H9 (cell line): ENCODE measurements at regions not wholly inside any gene's neighbourhood (a gene's known extent, or its start where the extent isn't known, plus 50 kb on each side); places are given as distances from the start of the nearest gene placed in this dataset.

Experiments used
- DNase-seq: peaks from one replicate; pipeline ENCODE4 v3.0.0-alpha.2; 2017
- H2AFZ ChIP-seq: one replicate; pipeline ENCODE4 v1.6.1; 2013; ENCODE audit warnings: mild to moderate bottlenecking, low read length, control low read depth, moderate library complexity
- H2AK5ac ChIP-seq: 2 replicates; pipeline ENCODE4 v1.6.1; 2013; ENCODE audit warnings: low read length, control low read depth, mixed read lengths; ENCODE audit not compliant: insufficient read length
- H2BK120ac ChIP-seq: one replicate; pipeline ENCODE4 v1.6.1; 2013; ENCODE audit warnings: low read depth, mild to moderate bottlenecking, low read length, control low read depth, inconsistent platforms; ENCODE audit not compliant: poor library complexity, severe bottlenecking
- H2BK12ac ChIP-seq: 2 replicates; pipeline ENCODE4 v1.6.1; 2013; ENCODE audit warnings: low read length, control low read depth, mixed read lengths, low read depth; ENCODE audit not compliant: insufficient read length
- H2BK15ac ChIP-seq: 2 replicates; pipeline ENCODE4 v1.6.1; 2013; ENCODE audit warnings: low read depth, low read length, control low read depth
- H2BK20ac ChIP-seq: one replicate; pipeline ENCODE4 v1.6.1; 2013; ENCODE audit warnings: low read depth, mild to moderate bottlenecking, low read length, control low read depth, inconsistent platforms; ENCODE audit not compliant: poor library complexity, severe bottlenecking
- H2BK5ac ChIP-seq: 2 replicates; pipeline ENCODE4 v1.6.1; 2013; ENCODE audit warnings: low read length, control low read depth, mixed read lengths; ENCODE audit not compliant: insufficient read length
- H3K14ac ChIP-seq: 2 replicates; pipeline ENCODE4 v1.6.1; 2013; ENCODE audit warnings: low read length, control low read depth; ENCODE audit not compliant: insufficient read depth
- H3K18ac ChIP-seq: 2 replicates; pipeline ENCODE4 v1.6.1; 2013; ENCODE audit warnings: low read depth, mild to moderate bottlenecking, mixed read lengths, low read length, control low read depth; ENCODE audit not compliant: insufficient read length
- H3K23ac ChIP-seq: 2 replicates; pipeline ENCODE4 v1.6.1; 2013; ENCODE audit warnings: low read length, control low read depth, mixed read lengths, low read depth; ENCODE audit not compliant: insufficient read length
- H3K23me2 ChIP-seq: 2 replicates; pipeline ENCODE4 v1.6.1; 2013; ENCODE audit warnings: low read depth, mild to moderate bottlenecking, mixed read lengths, low read length, control low read depth; ENCODE audit not compliant: insufficient read length, poor library complexity, severe bottlenecking
- H3K27ac ChIP-seq: 2 replicates; pipeline ENCODE4 v1.5.1; 2013; ENCODE audit warnings: low read length, control low read depth, mixed read lengths, low read depth; ENCODE audit not compliant: insufficient read length
- H3K27me3 ChIP-seq: 2 replicates; pipeline ENCODE4 v1.6.1; 2013; ENCODE audit warnings: low read length, control low read depth, inconsistent platforms; ENCODE audit not compliant: insufficient read depth
- H3K4ac ChIP-seq: 2 replicates; pipeline ENCODE4 v1.6.1; 2013; ENCODE audit warnings: low read depth, mild to moderate bottlenecking, control low read depth, inconsistent platforms, low read length, moderate library complexity
- H3K4me1 ChIP-seq: 2 replicates; pipeline ENCODE4 v1.6.1; 2013; ENCODE audit warnings: low read length, control low read depth, inconsistent platforms; ENCODE audit not compliant: insufficient read depth
- H3K4me2 ChIP-seq: 2 replicates; pipeline ENCODE4 v1.6.1; 2013; ENCODE audit warnings: low read length, control low read depth, mixed read lengths; ENCODE audit not compliant: insufficient read length, insufficient read depth
- H3K56ac ChIP-seq: 2 replicates; pipeline ENCODE4 v1.6.1; 2013; ENCODE audit warnings: low read depth, mild to moderate bottlenecking, mixed read lengths, low read length, control low read depth; ENCODE audit not compliant: insufficient read length
- H3K79me1 ChIP-seq: 2 replicates; pipeline ENCODE4 v1.6.1; 2013; ENCODE audit warnings: low read depth, mild to moderate bottlenecking, moderate library complexity, low read length, control low read depth, inconsistent platforms; ENCODE audit not compliant: insufficient read depth, poor library complexity, severe bottlenecking
- H3K79me2 ChIP-seq: 2 replicates; pipeline ENCODE4 v1.6.1; 2013; ENCODE audit warnings: low read length, control low read depth, inconsistent platforms; ENCODE audit not compliant: insufficient read depth
- H3K9ac ChIP-seq: 2 replicates; pipeline ENCODE4 v1.6.1; 2013; ENCODE audit warnings: low read length, control low read depth, mixed read lengths; ENCODE audit not compliant: insufficient read length; ENCODE audit errors: extremely low read depth
- H3K9me3 ChIP-seq: one replicate; pipeline ENCODE4 v1.6.1; 2013; ENCODE audit warnings: low read depth, low read length, inconsistent platforms; ENCODE audit not compliant: control insufficient read depth
- H3T11ph ChIP-seq: one replicate; pipeline ENCODE4 v1.6.1; 2013; ENCODE audit warnings: mild to moderate bottlenecking, low read length, control low read depth, inconsistent platforms
- H4K20me1 ChIP-seq: one replicate; pipeline ENCODE4 v1.6.1; 2013; ENCODE audit not compliant: control insufficient read depth, insufficient read length, insufficient read depth
- H4K5ac ChIP-seq: 2 replicates; pipeline ENCODE4 v1.6.1; 2013; ENCODE audit warnings: low read depth, mild to moderate bottlenecking, mixed read lengths, low read length, control low read depth; ENCODE audit not compliant: insufficient read length
- H4K8ac ChIP-seq: replicated peaks from 2 replicates; pipeline ENCODE4 v1.6.1; 2013; ENCODE audit warnings: low read length, control low read depth, mixed read lengths, low read depth; ENCODE audit not compliant: insufficient read length
- H4K91ac ChIP-seq: 2 replicates; pipeline ENCODE4 v1.6.1; 2013; ENCODE audit warnings: low read depth, mild to moderate bottlenecking, moderate library complexity, mixed read lengths, low read length, control low read depth; ENCODE audit not compliant: insufficient read length
- H3K27ac Mint-ChIP-seq, 3 experiments: 2 replicates in 2 of 3; 3 replicates in 1 of 3; pipeline ENCODE4 v1.8.0; 2020 to 2021; ENCODE audit warnings: mixed read lengths in 3 of 3, mild to moderate bottlenecking in 1 of 3, moderate library complexity in 1 of 3
- H3K27me3 Mint-ChIP-seq: 2 replicates; pipeline ENCODE4 v1.8.0; 2021; ENCODE audit warnings: low read depth, mild to moderate bottlenecking, moderate library complexity, mixed read lengths
- H3K36me3 Mint-ChIP-seq, 3 experiments: 2 replicates in 2 of 3; 3 replicates in 1 of 3; pipeline ENCODE4 v1.8.0; 2020 to 2021; ENCODE audit warnings: low read depth in 3 of 3, mixed read lengths in 3 of 3; ENCODE audit not compliant: insufficient read depth in 1 of 3
- H3K4me1 Mint-ChIP-seq, 2 experiments: 2 replicates each; pipeline ENCODE4 v1.8.0; 2020; ENCODE audit warnings: mixed read lengths in 2 of 2
- H3K4me3 Mint-ChIP-seq, 2 experiments: 2 replicates in 1 of 2; 3 replicates in 1 of 2; pipeline ENCODE4 v1.8.0; 2020 to 2021; ENCODE audit warnings: mild to moderate bottlenecking in 2 of 2, mixed read lengths in 2 of 2, moderate library complexity in 1 of 2
- H3K9me3 Mint-ChIP-seq, 2 experiments: 2 replicates in 1 of 2; 3 replicates in 1 of 2; pipeline ENCODE4 v1.8.0; 2020; ENCODE audit warnings: mild to moderate bottlenecking in 2 of 2, mixed read lengths in 2 of 2, moderate library complexity in 1 of 2
- CTCF ChIP-seq: fragments of 200-600 bp; sonication (generic); conservative IDR thresholded peaks from 3 replicates; pipeline ENCODE4 v1.8.0; 2021; ENCODE audit warnings: antibody characterized with exemption, mild to moderate bottlenecking
- WGBS: extraction: QIAGEN DNeasy Blood & Tissue Kit; methylation state at CpG from one replicate; pipeline ENCODE4 v1.1.7; 2013; ENCODE audit warnings: missing lambda C conversion rate, low lambda C conversion rate, mixed read lengths; ENCODE audit not compliant: insufficient read length; ENCODE audit errors: extremely low coverage; 5-methylcytosine and 5-hydroxymethylcytosine counted together

DNA sequence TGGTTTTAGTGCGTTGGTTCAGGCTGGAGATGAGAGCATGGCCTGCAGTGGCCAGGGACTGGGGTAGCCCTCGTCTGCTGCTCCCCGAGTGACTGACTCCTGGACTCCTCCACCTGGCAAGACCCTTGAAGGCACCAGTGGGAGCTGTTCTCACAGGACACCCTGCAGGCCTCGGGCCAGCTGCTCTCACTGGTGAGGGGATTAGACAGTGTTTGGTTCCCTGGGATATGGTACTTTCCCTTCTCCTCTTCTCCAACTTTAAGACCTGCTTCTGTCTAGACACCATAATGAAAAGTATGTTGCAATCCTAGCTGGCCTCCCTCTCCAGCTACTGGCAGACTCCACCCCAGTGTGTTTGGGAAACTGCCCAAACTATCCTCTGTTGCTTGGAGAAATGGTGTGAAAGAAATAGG lies 168.8 kb upstream of the CADM1 start:
- Histone ChIP-seq H2BK20ac (no peak overlapping the region), H2BK120ac (no peak overlapping the region), H3K79me2 (no peaks in the 10 kb centered on the region), H3K27ac (no peak overlapping the region), H3K23ac (no peak overlapping the region), H4K91ac (no peak overlapping the region), H3K23me2 (no peaks in the 10 kb centered on the region), H3K79me1 (no peaks in the 10 kb centered on the region), H2BK15ac (no peak overlapping the region), H3K56ac (no peak overlapping the region), H3K27me3 (no peaks in the 10 kb centered on the region), H2AFZ (no peak overlapping the region), H3K9me3 (no peaks in the 10 kb centered on the region), H3K9ac (no peak overlapping the region), H3K4me1 (no peaks in the 10 kb centered on the region; the same call in 1 of the 2 replicates), H3K4me2 (no peak overlapping the region), H2BK5ac (no peak overlapping the region), H3T11ph (no peak overlapping the region), H3K18ac (no peak overlapping the region), H4K20me1 (no peaks in the 10 kb centered on the region), H3K14ac (no peak overlapping the region), H4K8ac (no peak overlapping the region), H2BK12ac (no peak overlapping the region), H2AK5ac (no peak overlapping the region), H3K4ac (no peak overlapping the region), H4K5ac (no peak overlapping the region)
- WGBS = no CpG with 5 or more reads among the region's 4 CpGs
- H3K36me3 Mint-ChIP-seq = no peaks in the 10 kb centered on the region
- H3K9me3 Mint-ChIP-seq = no peaks in the 10 kb centered on the region; a peak in 2 of 5 replicates
- no peak for DNase-seq
- no peak for TF ChIP-seq CTCF
- peaks cover 17% of the 10 kb centered on the region for H3K27me3 Mint-ChIP-seq
- no peak overlapping the region for H3K4me3 Mint-ChIP-seq
- peaks cover 15 to 27% of the 10 kb centered on the region in 2 experiments for H3K4me1 Mint-ChIP-seq
- H3K27ac Mint-ChIP-seq = no peak overlapping the region
